HG02610 (cell line): ENCODE measurements at regions not wholly inside any gene's neighbourhood (a gene's known extent, or its start where the extent isn't known, plus 50 kb on each side); places are given as distances from the start of the nearest gene placed in this dataset.

Experiments used
- ATAC-seq: cut with Tn5 transposase; IDR thresholded peaks from one replicate; pipeline ENCODE4 v1.9.1; 2021; ENCODE audit warnings: mild to moderate bottlenecking, moderate library complexity; ENCODE audit not compliant: unreplicated experiment

GRCh38 chr20:50339466-50339901 is 148.9 kb downstream of the CEBPB start:
- no peak for ATAC-seq

GRCh38 chr20:50340541-50340940 is 149.9 kb downstream of the CEBPB start:
- ATAC-seq: no peak

GRCh38 chr20:50341050-50341449 is 150.4 kb downstream of the CEBPB start:
- no peak for ATAC-seq

GRCh38 chr20:50341880-50342637 is 151.4 kb downstream of the CEBPB start:
- no peak for ATAC-seq

GRCh38 chr20:50342638-50343102 is 152.0 kb downstream of the CEBPB start:
- no peak for ATAC-seq

GRCh38 chr20:50343125-50343489 is 152.5 kb downstream of the CEBPB start:
- ATAC-seq: no peak

GRCh38 chr20:50343490-50344179 is 153.0 kb downstream of the CEBPB start:
- ATAC-seq: no peak

- ATAC-seq: no peak
Measured at GRCh38 chr20:50344232-50345071, 153.8 kb downstream of the CEBPB start.

- no peak for ATAC-seq
Measured at GRCh38 chr20:50345712-50346373, 155.2 kb downstream of the CEBPB start.

GRCh38 chr20:50346374-50347283 is 156.0 kb downstream of the CEBPB start:
- ATAC-seq: no peak

- no peak for ATAC-seq
Measured at GRCh38 chr20:50347284-50348063, 156.8 kb downstream of the CEBPB start.

- ATAC-seq: no peak
Measured at GRCh38 chr20:50348096-50348495, 157.5 kb downstream of the CEBPB start.

- no peak for ATAC-seq
Measured at GRCh38 chr20:50350510-50351249, 159.5 kb upstream of the PTPN1 start.

GRCh38 chr20:50351541-50351940 is 158.6 kb upstream of the PTPN1 start:
- ATAC-seq: no peak

GRCh38 chr20:50353289-50353961 is 156.8 kb upstream of the PTPN1 start:
- no peak for ATAC-seq

GRCh38 chr20:50354721-50355589 is 155.2 kb upstream of the PTPN1 start:
- ATAC-seq: no peak
